Right ventricle myocardium inferior (tissue), 1 donor: ENCODE measurements at regions not wholly inside any gene's neighbourhood (a gene's known extent, or its start where the extent isn't known, plus 50 kb on each side); places are given as distances from the start of the nearest gene placed in this dataset.
"Not testable (repeated sequence)": the region's sequence is repeated elsewhere in the genome, so short reads cannot be mapped to it uniquely, and the experiment has no call there.

Experiments
- ATAC-seq: fragments of 200-7000 bp; cut with Tn5 transposase; one replicate; pipeline ENCODE4 v1.9.1; 2020; ENCODE audit warnings: mild to moderate bottlenecking, moderate library complexity
- DNase-seq: peaks from one replicate; pipeline ENCODE4 v3.0.0; 2021; ENCODE audit errors: missing footprints
- intact Hi-C: fragments of 100-400 bp; cut with DNase I; formaldehyde crosslinking; loops from one replicate; pipeline ENCODE4 v1.11.0; 2022
- donor health status: DM: no; HTN: yes; CAD: no; lungs with severe emphysema.

DNA sequence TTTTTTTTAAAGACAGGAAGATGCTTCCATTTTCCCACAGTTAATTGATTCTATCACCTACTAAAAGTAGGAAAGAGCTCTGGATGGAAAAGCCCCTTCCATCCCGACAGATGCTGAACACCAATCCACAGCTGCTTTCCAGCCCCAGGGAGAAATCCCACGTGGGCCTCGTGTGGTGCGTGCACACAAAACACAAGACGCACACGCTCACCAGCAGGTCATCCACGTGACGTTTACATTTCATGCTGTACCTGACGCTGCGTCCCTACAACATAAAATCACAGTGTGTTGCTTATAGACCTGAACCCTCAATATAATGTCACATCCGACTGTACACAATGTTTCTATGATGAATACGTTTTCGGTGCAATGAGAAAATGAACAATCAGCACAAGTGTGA is 50.2 kb upstream of the DACT2 start:
- ATAC-seq (no peak), DNase-seq (no peak)
- intact Hi-C loops: loop anchor here (1.0 to 5.0 kb wide), 2 partner anchors 248 to 515 kb away; no protein-coding TSS in a partner anchor

GRCh38 chr6:168370310-168370991 is 50.9 kb upstream of the DACT2 start:
- peak; percentile 85 for ATAC-seq
- DNase-seq: no peak
- intact Hi-C loops: loop anchor here (1.0 to 5.0 kb wide), 2 partner anchors 247 to 514 kb away; no protein-coding TSS in a partner anchor

- intact Hi-C loops: loop anchor here (5.0 kb wide), 1 partner anchor 246 kb away; no protein-coding TSS in a partner anchor
- no peak for DNase-seq
These were observed 51.6 kb upstream of the DACT2 start for GRCh38 chr6:168371185-168371584.

DNA sequence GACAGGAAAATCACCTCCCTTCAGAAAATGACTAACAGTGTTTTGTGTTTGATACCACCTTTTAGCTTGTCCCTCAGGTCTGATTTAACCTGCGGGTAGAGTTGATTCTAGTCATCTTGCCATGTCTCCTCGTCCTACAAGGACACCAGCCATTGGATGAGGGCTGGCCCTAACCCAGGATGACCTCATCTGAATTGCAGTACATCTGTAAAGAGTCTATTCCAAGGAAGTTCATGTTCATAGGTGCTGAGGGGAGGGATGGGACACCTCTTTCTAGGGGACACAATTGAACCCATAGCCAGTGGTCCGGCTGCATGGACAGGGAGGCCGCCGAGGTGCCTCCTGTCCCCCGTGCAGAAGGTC is 52.0 kb upstream of the DACT2 start:
- DNase-seq: no peak
- intact Hi-C loops: loop anchor here (5.0 kb wide), 1 partner anchor 246 kb away; no protein-coding TSS in a partner anchor
- no peak for ATAC-seq

More at GRCh38 chr6:168371185-168371584, 51.6 kb upstream of the DACT2 start:
- ATAC-seq: no peak

- DNase-seq: no peak
- ATAC-seq: no peak
- intact Hi-C loops: loop anchor here (5.0 kb wide), 1 partner anchor 245 kb away; no protein-coding TSS in a partner anchor
These were observed 52.6 kb upstream of the DACT2 start for GRCh38 chr6:168371981-168372711.

DNA sequence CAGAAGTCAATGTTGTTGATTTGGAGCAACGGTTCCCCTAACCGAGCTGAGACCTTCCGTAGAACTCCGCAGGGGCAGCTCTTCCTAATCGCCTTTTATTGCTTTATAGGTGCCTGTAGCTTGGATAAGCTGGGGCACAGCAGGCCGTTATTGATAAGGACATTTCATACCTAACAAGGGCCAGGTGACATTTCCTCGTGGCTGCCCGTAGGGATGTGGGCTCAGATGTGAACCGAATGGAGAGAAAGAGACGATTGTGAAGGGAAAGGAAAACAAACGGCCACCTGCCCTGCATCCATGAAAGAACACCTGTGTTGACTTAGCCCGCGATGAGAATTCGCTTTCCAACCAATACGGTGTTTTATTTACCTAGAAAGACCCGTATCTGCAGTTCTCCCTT is 53.3 kb upstream of the DACT2 start:
- DNase-seq (no peak), ATAC-seq (no peak)
- intact Hi-C loops: loop anchor here (5.0 kb wide), 1 partner anchor 244 kb away; no protein-coding TSS in a partner anchor

- DNase-seq (no peak), ATAC-seq (no peak)
These were observed 53.8 kb upstream of the DACT2 start for GRCh38 chr6:168373389-168373788.

GRCh38 chr6:168374051-168374502 is 54.5 kb upstream of the DACT2 start:
- ATAC-seq: no peak
- intact Hi-C loops: loop anchor here (5.0 kb wide), 1 partner anchor 243 kb away; no protein-coding TSS in a partner anchor
- DNase-seq: no peak

More at GRCh38 chr6:168373389-168373788, 53.8 kb upstream of the DACT2 start:
- intact Hi-C loops: loop anchor here (5.0 kb wide), 1 partner anchor 244 kb away; no protein-coding TSS in a partner anchor

GRCh38 chr6:168374541-168375071 is 55.0 kb upstream of the DACT2 start:
- no peak for DNase-seq
- intact Hi-C loops: loop anchor here (5.0 kb wide), 1 partner anchor 243 kb away; no protein-coding TSS in a partner anchor
- no peak for ATAC-seq

- DNase-seq: no peak
These were observed 56.5 kb upstream of the DACT2 start for GRCh38 chr6:168376120-168376519.

GRCh38 chr6:168376811-168377483 is 57.4 kb upstream of the DACT2 start:
- no peak for DNase-seq
- intact Hi-C loops: no loop called here

More at GRCh38 chr6:168376120-168376519, 56.5 kb upstream of the DACT2 start:
- intact Hi-C loops: no loop called here
- ATAC-seq: no peak

GRCh38 chr6:168377484-168377855 is 57.9 kb upstream of the DACT2 start:
- intact Hi-C loops: no loop called here
- ATAC-seq (peak; percentile 87), DNase-seq (no peak)

More at GRCh38 chr6:168376811-168377483, 57.4 kb upstream of the DACT2 start:
- ATAC-seq: peak; percentile 15

DNA sequence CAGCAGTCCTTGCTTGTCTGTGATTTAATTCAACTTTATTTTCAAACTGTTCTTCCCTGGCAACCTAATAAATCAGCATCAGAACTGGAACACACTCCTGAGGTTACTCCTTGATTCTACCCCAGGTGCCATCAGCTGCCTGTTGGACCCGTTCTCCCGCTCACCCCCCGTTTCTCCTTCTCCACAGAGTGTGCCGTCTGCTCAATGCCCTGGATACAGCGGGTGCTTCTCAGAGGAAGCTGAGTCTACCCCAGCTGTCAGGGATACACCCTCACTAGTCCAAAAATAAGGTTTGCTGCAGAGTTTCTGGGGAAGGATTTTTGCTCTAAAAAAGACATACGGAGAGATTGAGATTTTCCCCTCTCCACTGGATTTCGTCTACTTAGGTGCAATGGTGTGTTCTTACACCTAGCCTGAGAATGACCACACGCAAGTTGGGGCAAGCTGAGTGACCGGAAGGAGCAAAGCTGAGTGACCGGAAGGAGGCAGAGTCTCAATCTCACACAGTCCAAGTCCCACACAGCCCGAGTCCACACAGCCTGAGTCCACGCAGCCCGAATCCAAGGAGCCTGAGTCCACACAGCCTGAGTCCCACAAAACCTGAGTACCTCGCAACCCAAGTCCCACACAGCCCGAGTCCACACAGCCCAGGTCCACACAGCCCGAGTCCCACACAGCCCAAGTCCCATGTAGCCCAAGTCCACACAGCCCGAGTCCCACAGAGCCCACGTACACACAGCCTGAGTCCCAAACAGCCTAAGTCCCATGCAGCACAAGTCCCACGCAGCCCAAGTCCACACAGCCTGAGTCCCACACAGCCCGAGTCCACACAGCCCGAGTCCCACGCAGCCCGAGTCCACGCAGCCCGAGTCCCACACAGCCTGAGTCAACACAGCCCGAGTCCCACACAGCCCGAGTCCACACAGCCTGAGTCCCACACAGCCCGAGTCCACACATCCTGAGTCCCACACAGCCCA is 58.6 kb upstream of the DACT2 start:
- DNase-seq: no peak
- peak; percentile 55 for ATAC-seq
- intact Hi-C loops: no loop called here

- ATAC-seq, intact Hi-C loops, DNase-seq: not testable (repeated sequence)
These were observed 60.0 kb upstream of the DACT2 start for GRCh38 chr6:168379579-168379978.

- intact Hi-C loops, DNase-seq, ATAC-seq: not testable (repeated sequence)
These were observed 60.6 kb upstream of the SMOC2 start for GRCh38 chr6:168380166-168380955.

GRCh38 chr6:168380956-168381605 is 59.9 kb upstream of the SMOC2 start:
- no peak for ATAC-seq
- intact Hi-C loops: no loop called here
- DNase-seq: no peak
